Prostate gland (tissue), 2 donors: ENCODE measurements at regions not wholly inside any gene's neighbourhood (a gene's known extent, or its start where the extent isn't known, plus 50 kb on each side); places are given as distances from the start of the nearest gene placed in this dataset.

Source experiments
- DNase-seq: peaks from one replicate; pipeline ENCODE4 v3.0.0-alpha.2; 2019; ENCODE audit warnings: low spot score
- H3K27ac ChIP-seq, 2 donors: fragments of 200-600 bp; sonication (generic); 2 replicates each; pipeline ENCODE4 v1.5.1; 2017 to 2019
- H3K27me3 ChIP-seq: fragments of 200-600 bp; sonication (generic); replicated peaks from 2 replicates; pipeline ENCODE4 v1.5.1; 2019; ENCODE audit not compliant: insufficient read depth
- H3K36me3 ChIP-seq, 2 donors: fragments of 200-600 bp; sonication (generic); 1 replicate in 1 of 2; 2 replicates in 1 of 2; pipeline versions ENCODE4 v1.5.1 to v1.8.1; 2017 to 2019
- H3K4me1 ChIP-seq: fragments of 200-600 bp; sonication (generic); replicated peaks from 2 replicates; pipeline ENCODE4 v1.5.1; 2019
- H3K4me3 ChIP-seq, 2 donors: fragments of 200-600 bp; sonication (generic); 2 replicates each; pipeline ENCODE4 v1.5.1; 2017 to 2019
- H3K9me3 ChIP-seq: fragments of 200-600 bp; sonication (generic); 2 replicates; pipeline ENCODE4 v1.5.1; 2017
- CTCF ChIP-seq, 4 experiments: fragments of 200-600 bp in 2 of 4; fragments of 450-650 bp in 2 of 4; sonication (generic) in 2 of 4; IDR thresholded peaks; 1 replicate in 3 of 4; 2 replicates in 1 of 4; pipeline ENCODE4 v1.5.1; 2016 to 2019; ENCODE audit warnings: antibody characterized with exemption in 4 of 4, mild to moderate bottlenecking in 2 of 4, moderate library complexity in 2 of 4
- POLR2A ChIP-seq: fragments of 450-650 bp; IDR thresholded peaks from one replicate; pipeline ENCODE4 v1.6.1; 2016; ENCODE audit warnings: antibody characterized with exemption, mild to moderate bottlenecking
- POLR2AphosphoS5 ChIP-seq: sonication (generic); formaldehyde crosslinking; IDR thresholded peaks from one replicate; pipeline ENCODE4 v1.6.1; 2017; ENCODE audit warnings: antibody characterized with exemption
- WGBS: methylation state at CpG from one replicate; pipeline ENCODE4 v1.1.5; 2018; 5-methylcytosine and 5-hydroxymethylcytosine counted together
- intact Hi-C: fragments of 100-400 bp; cut with DNase I; formaldehyde crosslinking; loops from one replicate; pipeline ENCODE4 v1.14.2; 2022

GRCh38 chr11:28625532-28625931 is 517.3 kb downstream of the METTL15 start:
- no peak overlapping the region for H3K27ac ChIP-seq
- intact Hi-C loops, result no loop called here
- H3K4me3 ChIP-seq, result no peak overlapping the region
- DNase-seq, result no peak
- TF ChIP-seq POLR2AphosphoS5, result no peak
- no peak for TF ChIP-seq POLR2A
- no peak for TF ChIP-seq CTCF (IDR thresholded peaks at IDR 0.05)
- H3K36me3 ChIP-seq, result no peaks in the 10 kb centered on the region
- H3K9me3 ChIP-seq, result no peaks in the 10 kb centered on the region
- H3K27me3 ChIP-seq, result no peaks in the 10 kb centered on the region
- no peaks in the 10 kb centered on the region for H3K4me1 ChIP-seq

- TF ChIP-seq POLR2A, result no peak
- no peak for TF ChIP-seq POLR2AphosphoS5
- TF ChIP-seq CTCF (IDR thresholded peaks at IDR 0.05), result no peak
- intact Hi-C loops, result no loop called here
- 75% methylated on average over 8 of the region's 8 CpGs for WGBS
- no peaks in the 10 kb centered on the region for H3K36me3 ChIP-seq
- no peaks in the 10 kb centered on the region for H3K9me3 ChIP-seq
- no peak overlapping the region for H3K4me3 ChIP-seq
- DNase-seq, result no peak
- H3K27me3 ChIP-seq, result no peaks in the 10 kb centered on the region
- H3K4me1 ChIP-seq, result no peaks in the 10 kb centered on the region
- H3K27ac ChIP-seq, result no peak overlapping the region
Observed at GRCh38 chr11:28621753-28622152, 513.6 kb downstream of the METTL15 start.

- Histone ChIP-seq H3K4me1 (no peaks in the 10 kb centered on the region), H3K27me3 (no peaks in the 10 kb centered on the region), H3K9me3 (no peaks in the 10 kb centered on the region), H3K4me3 (no peak overlapping the region), H3K36me3 (no peaks in the 10 kb centered on the region), H3K27ac (no peak overlapping the region)
- 51% methylated on average over 5 of the region's 5 CpGs for WGBS
- DNase-seq, result no peak
- TF ChIP-seq POLR2A, result no peak
- intact Hi-C loops, result no loop called here
Observed at GRCh38 chr11:28619846-28620540, 511.8 kb downstream of the METTL15 start.

GRCh38 chr11:28618416-28618815 is 510.2 kb downstream of the METTL15 start:
- TF ChIP-seq POLR2AphosphoS5 (no peak), POLR2A (no peak), CTCF (IDR thresholded peaks at IDR 0.05) (no peak)
- no peaks in the 10 kb centered on the region for H3K36me3 ChIP-seq
- no peak overlapping the region for H3K27ac ChIP-seq
- H3K27me3 ChIP-seq, result no peaks in the 10 kb centered on the region
- WGBS, result 75% methylated on average over 2 of the region's 2 CpGs
- no peak for DNase-seq
- no peaks in the 10 kb centered on the region for H3K4me1 ChIP-seq
- no peaks in the 10 kb centered on the region for H3K9me3 ChIP-seq
- intact Hi-C loops, result no loop called here
- H3K4me3 ChIP-seq, result no peak overlapping the region

GRCh38 chr11:28616160-28616965 is 508.2 kb downstream of the METTL15 start:
- H3K27ac ChIP-seq, result peak overlapping the region in 1 of 2 donors; percentile 38
- H3K36me3 ChIP-seq, result no peaks in the 10 kb centered on the region
- WGBS, result 35% methylated on average over 5 of the region's 5 CpGs
- H3K4me1 ChIP-seq, result no peaks in the 10 kb centered on the region
- H3K27me3 ChIP-seq, result no peaks in the 10 kb centered on the region
- no peak for DNase-seq
- intact Hi-C loops, result no loop called here
- H3K4me3 ChIP-seq, result no peak overlapping the region
- no peak for TF ChIP-seq POLR2A
- TF ChIP-seq POLR2AphosphoS5, result peak; percentile 18
- no peaks in the 10 kb centered on the region for H3K9me3 ChIP-seq

GRCh38 chr11:28615542-28615941 is 507.4 kb downstream of the METTL15 start:
- intact Hi-C loops, result no loop called here
- no peaks in the 10 kb centered on the region for H3K4me1 ChIP-seq
- H3K36me3 ChIP-seq, result no peaks in the 10 kb centered on the region
- 26% methylated on average over 2 of the region's 2 CpGs for WGBS
- no peak for DNase-seq
- H3K27me3 ChIP-seq, result no peaks in the 10 kb centered on the region
- no peaks in the 10 kb centered on the region for H3K9me3 ChIP-seq
- TF ChIP-seq CTCF (IDR thresholded peaks at IDR 0.05) (peak in 1 of 4 experiments; percentile 35), POLR2AphosphoS5 (no peak), POLR2A (no peak)
- H3K27ac ChIP-seq, result peak overlapping the region in 1 of 2 donors; percentile 30
- H3K4me3 ChIP-seq, result no peak overlapping the region
